Colonic mucosa (tissue), 4 donors: ENCODE measurements at regions not wholly inside any gene's neighbourhood (a gene's known extent, or its start where the extent isn't known, plus 50 kb on each side); places are given as distances from the start of the nearest gene placed in this dataset.
A peak's percentile ranks its signal among the peaks of the same experiment; 100 is the strongest.

Experiments
- DNase-seq: peaks from one replicate; pipeline ENCODE4 v3.0.0-alpha.2; 2020
- H3K27ac ChIP-seq: fragments of 200-600 bp; one replicate; pipeline ENCODE4 v1.8.0; 2021
- H3K27me3 ChIP-seq: fragments of 200-600 bp; one replicate; pipeline ENCODE4 v1.8.0; 2021
- H3K36me3 ChIP-seq: fragments of 200-600 bp; one replicate; pipeline ENCODE4 v1.8.0; 2021
- H3K4me1 ChIP-seq: fragments of 200-600 bp; one replicate; pipeline ENCODE4 v1.8.0; 2021; ENCODE audit warnings: mild to moderate bottlenecking
- H3K4me3 ChIP-seq: fragments of 200-600 bp; one replicate; pipeline ENCODE4 v1.8.0; 2021
- H3K9ac ChIP-seq, 2 donors: one replicate each; pipeline ENCODE4 v1.7.0; 2013; ENCODE audit warnings: control low read depth in 2 of 2, low read depth in 2 of 2, low read length in 2 of 2
- H3K9me3 ChIP-seq: fragments of 200-600 bp; one replicate; pipeline ENCODE4 v1.8.0; 2021
- intact Hi-C: fragments of 100-400 bp; cut with DNase I; formaldehyde crosslinking; loops from one replicate; pipeline ENCODE4 v1.14.1; 2022
- TF ChIP-seq, protein P1 (sequence below): fragments of 200-600 bp; IDR thresholded peaks from one replicate; pipeline ENCODE4 v1.8.0; 2022; ENCODE audit warnings: antibody characterized with exemption, mild to moderate bottlenecking
- donor health status: healthy.
- donor health status: DM: no; HTN: no; CAD: no.
- donor health status: DM: no; HTN: no; CAD: no.

- intact Hi-C loops: no loop called here
- H3K36me3 ChIP-seq: no peaks in the 10 kb centered on the region
- DNase-seq: no peak
- TF ChIP-seq, protein P1, sequence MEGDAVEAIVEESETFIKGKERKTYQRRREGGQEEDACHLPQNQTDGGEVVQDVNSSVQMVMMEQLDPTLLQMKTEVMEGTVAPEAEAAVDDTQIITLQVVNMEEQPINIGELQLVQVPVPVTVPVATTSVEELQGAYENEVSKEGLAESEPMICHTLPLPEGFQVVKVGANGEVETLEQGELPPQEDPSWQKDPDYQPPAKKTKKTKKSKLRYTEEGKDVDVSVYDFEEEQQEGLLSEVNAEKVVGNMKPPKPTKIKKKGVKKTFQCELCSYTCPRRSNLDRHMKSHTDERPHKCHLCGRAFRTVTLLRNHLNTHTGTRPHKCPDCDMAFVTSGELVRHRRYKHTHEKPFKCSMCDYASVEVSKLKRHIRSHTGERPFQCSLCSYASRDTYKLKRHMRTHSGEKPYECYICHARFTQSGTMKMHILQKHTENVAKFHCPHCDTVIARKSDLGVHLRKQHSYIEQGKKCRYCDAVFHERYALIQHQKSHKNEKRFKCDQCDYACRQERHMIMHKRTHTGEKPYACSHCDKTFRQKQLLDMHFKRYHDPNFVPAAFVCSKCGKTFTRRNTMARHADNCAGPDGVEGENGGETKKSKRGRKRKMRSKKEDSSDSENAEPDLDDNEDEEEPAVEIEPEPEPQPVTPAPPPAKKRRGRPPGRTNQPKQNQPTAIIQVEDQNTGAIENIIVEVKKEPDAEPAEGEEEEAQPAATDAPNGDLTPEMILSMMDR: no peak
- peaks cover 10% of the 10 kb centered on the region for H3K4me1 ChIP-seq
- no peaks in the 10 kb centered on the region for H3K9me3 ChIP-seq
- peaks cover 30% of the 10 kb centered on the region for H3K27me3 ChIP-seq
- H3K4me3 ChIP-seq: no peak overlapping the region
- H3K9ac ChIP-seq: no peak overlapping the region
- no peak overlapping the region for H3K27ac ChIP-seq
Observed at GRCh38 chr5:139743804-139744203, 51.8 kb upstream of the PSD2 start.

DNA sequence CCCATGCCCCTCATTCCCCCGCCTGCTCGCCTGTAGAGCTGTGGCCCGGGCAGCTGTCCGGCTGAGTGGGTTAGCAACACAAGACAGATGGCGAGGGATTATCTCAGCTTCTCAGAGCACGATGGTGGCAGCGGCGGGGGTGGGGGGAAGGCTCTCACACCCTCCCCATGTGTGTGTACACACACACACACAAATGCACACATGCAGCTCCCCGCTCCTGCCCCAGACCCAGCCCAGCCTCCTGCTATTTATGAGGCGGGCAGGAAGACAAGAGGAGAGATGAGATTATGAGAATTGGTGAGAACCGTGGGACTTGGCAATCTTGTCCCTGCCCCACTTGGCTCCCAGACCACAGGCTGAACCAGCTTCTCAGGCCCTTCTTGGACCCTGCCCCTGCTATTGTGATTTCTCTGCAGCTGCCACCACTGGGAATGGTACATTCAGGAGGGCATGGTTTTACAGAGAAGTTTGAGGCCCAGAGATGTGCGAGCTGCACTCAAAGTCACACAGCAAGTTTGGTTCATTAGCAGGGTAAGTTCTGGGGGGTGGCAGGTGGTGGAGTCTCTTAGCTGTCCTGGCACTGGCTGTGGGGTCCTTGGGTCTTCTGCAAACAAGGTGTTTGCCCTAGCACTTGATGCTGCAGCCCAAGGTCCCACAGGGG is 51.0 kb upstream of the PSD2 start:
- peaks cover 10% of the 10 kb centered on the region for H3K4me1 ChIP-seq
- H3K27ac ChIP-seq: no peak overlapping the region
- H3K27me3 ChIP-seq: peaks cover 30% of the 10 kb centered on the region
- H3K9ac ChIP-seq: no peak overlapping the region
- no peaks in the 10 kb centered on the region for H3K36me3 ChIP-seq
- TF ChIP-seq, protein P1: no peak
- H3K4me3 ChIP-seq: no peak overlapping the region
- DNase-seq: no peak
- no peaks in the 10 kb centered on the region for H3K9me3 ChIP-seq
- intact Hi-C loops: no loop called here

DNA sequence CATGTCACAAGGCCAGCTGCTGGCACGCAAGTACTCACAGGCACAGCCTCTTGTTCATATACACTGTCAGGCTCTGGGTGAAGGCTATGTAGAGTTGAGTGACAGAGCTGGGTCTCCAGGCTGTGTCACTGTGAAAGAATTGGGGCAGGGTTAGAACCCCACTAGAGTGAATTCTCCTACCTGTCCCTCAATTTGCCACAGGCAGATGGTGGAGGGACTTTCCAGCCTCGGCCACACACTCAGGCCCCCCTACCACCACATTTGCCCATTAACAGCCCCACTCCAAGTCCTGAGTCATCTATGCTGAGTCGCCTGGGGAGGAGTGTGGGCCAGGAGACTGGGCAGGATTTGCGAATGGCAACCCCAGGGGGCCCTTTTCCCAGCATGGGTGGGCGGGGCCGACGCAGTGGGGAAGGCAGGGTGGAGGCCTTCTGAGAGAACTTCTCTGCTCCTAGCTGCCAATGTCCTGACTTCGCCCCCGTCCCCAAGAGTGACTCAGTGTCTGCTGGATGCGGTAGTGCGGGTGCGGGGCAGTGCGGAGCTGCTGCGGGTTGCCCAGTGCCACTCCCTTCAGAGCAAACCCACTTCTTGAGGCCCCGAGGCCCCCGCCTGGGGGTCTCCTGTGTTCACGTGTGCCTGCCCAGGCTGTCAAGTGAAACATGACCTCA is 50.3 kb upstream of the PSD2 start:
- TF ChIP-seq, protein P1: no peak
- Histone ChIP-seq H3K4me1 (peaks cover 10% of the 10 kb centered on the region), H3K4me3 (no peak overlapping the region), H3K36me3 (no peaks in the 10 kb centered on the region), H3K27ac (no peak overlapping the region), H3K9me3 (no peaks in the 10 kb centered on the region), H3K9ac (no peak overlapping the region), H3K27me3 (peaks cover 30% of the 10 kb centered on the region)
- intact Hi-C loops: no loop called here
- DNase-seq: peak; percentile 45

DNA sequence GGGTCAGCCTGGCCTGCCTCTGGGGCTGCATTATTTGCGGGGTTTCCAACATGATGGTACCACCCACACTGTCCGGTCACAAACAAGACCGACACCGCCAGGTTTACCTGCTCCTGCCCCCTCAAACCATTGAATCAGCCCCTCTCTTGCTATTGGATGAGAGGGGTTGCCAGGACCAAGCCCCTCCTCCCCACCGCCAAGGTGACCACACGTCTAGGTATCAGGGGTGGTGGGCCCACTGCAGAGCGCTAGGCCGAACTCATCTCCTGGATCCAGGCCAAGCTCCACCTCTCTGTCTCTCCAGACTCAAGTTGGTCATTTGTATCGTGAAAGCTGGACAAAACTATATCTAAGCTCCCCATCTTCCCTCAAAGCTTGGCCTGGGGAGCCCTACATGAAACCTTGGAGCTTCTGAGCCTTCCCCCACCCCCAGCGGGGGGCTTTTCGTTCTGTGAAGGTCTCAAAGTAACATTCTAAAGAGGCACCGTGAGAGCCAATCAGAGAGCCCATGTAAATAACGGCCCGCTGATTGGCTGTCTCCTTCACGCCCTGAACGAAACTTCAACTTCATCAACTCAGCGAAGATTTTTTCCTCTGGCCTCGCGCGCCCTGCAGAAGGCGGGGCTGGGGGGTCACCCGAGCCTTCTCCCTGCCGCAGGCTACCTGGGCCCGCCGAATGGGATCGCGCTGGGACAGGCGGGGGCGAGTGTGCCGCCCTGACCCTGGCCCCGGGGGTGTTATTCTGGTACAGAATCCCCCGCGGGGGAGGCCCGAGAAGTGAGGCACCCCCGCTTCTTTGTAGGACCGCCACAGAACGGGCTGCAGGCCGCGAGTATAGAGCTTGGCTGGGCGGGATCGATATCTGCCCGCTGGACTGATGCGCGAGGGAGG is 49.6 kb upstream of the PSD2 start:
- Histone ChIP-seq H3K9ac (no peak overlapping the region), H3K36me3 (no peaks in the 10 kb centered on the region), H3K27ac (no peak overlapping the region), H3K9me3 (no peaks in the 10 kb centered on the region), H3K4me3 (peak overlapping the region; percentile 24), H3K27me3 (peaks cover 30% of the 10 kb centered on the region), H3K4me1 (peaks cover 10% of the 10 kb centered on the region)
- intact Hi-C loops: no loop called here
- TF ChIP-seq, protein P1: no peak
- DNase-seq: peak; percentile 62
